ENCODE measurements at regions not wholly inside any gene's neighbourhood (a gene's known extent, or its start where the extent isn't known, plus 50 kb on each side); places are given as distances from the start of the nearest gene placed in this dataset.

DNA sequence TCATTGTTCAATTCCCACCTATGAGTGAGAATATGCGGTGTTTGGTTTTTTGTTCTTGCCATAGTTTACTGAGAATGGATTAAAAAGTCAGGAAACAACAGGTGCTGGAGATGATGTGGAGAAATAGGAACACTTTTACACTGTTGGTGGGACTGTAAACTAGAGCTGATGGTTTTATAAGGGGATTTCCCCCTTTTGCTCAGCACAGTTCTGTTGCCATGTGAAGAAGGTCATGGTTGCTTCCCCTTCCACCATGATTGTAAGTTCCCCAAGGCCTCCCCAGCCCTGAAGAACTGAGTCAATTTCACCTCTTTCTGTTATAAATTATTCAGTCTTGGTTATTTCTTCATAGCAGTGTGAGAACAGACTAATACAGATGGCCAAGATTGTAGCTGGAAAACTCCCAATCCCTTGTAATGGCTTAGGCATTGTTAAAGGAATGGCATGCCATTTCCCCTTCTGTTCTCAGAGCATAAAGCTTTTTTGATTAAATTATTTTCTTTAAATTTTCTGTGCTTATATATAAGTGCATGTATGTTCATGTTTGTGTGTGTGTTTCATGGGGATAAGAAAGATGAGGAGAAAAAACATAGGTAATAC, 144.8 kb downstream of the BACH1 start:
- TF ChIP-seq, protein P1, sequence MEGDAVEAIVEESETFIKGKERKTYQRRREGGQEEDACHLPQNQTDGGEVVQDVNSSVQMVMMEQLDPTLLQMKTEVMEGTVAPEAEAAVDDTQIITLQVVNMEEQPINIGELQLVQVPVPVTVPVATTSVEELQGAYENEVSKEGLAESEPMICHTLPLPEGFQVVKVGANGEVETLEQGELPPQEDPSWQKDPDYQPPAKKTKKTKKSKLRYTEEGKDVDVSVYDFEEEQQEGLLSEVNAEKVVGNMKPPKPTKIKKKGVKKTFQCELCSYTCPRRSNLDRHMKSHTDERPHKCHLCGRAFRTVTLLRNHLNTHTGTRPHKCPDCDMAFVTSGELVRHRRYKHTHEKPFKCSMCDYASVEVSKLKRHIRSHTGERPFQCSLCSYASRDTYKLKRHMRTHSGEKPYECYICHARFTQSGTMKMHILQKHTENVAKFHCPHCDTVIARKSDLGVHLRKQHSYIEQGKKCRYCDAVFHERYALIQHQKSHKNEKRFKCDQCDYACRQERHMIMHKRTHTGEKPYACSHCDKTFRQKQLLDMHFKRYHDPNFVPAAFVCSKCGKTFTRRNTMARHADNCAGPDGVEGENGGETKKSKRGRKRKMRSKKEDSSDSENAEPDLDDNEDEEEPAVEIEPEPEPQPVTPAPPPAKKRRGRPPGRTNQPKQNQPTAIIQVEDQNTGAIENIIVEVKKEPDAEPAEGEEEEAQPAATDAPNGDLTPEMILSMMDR (optimal IDR thresholded peaks at IDR 0.05 in 1 of 3, IDR thresholded peaks at IDR 0.05 in 1 of 3, conservative IDR thresholded peaks at IDR 0.05 in 1 of 3; ENCODE audit: extremely low read depth in 1 of 3, insufficient read depth in 2 of 3, low read length in 3 of 3), result no peak
- no peak for TF ChIP-seq EZH2 (IDR thresholded peaks at IDR 0.05; ENCODE audit: low read length)
